Peyer's patch (tissue), 4 donors: ENCODE measurements at regions not wholly inside any gene's neighbourhood (a gene's known extent, or its start where the extent isn't known, plus 50 kb on each side); places are given as distances from the start of the nearest gene placed in this dataset.

Experiments used
- POLR2A ChIP-seq, 2 donors: fragments of 450-650 bp; IDR thresholded peaks; one replicate each; pipeline ENCODE4 v1.5.1; 2017; ENCODE audit warnings: antibody characterized with exemption in 2 of 2, mild to moderate bottlenecking in 2 of 2, moderate library complexity in 2 of 2
- TF ChIP-seq, protein P1 (sequence below), 6 experiments: fragments of 450-650 bp in 4 of 6; fragments of 200-600 bp in 2 of 6; sonication (generic) in 1 of 6; IDR thresholded peaks; one replicate each; pipeline ENCODE4 v1.5.1; 2017 to 2019; ENCODE audit warnings: antibody characterized with exemption in 6 of 6, mild to moderate bottlenecking in 3 of 6, moderate library complexity in 1 of 6

- TF ChIP-seq, protein P1, sequence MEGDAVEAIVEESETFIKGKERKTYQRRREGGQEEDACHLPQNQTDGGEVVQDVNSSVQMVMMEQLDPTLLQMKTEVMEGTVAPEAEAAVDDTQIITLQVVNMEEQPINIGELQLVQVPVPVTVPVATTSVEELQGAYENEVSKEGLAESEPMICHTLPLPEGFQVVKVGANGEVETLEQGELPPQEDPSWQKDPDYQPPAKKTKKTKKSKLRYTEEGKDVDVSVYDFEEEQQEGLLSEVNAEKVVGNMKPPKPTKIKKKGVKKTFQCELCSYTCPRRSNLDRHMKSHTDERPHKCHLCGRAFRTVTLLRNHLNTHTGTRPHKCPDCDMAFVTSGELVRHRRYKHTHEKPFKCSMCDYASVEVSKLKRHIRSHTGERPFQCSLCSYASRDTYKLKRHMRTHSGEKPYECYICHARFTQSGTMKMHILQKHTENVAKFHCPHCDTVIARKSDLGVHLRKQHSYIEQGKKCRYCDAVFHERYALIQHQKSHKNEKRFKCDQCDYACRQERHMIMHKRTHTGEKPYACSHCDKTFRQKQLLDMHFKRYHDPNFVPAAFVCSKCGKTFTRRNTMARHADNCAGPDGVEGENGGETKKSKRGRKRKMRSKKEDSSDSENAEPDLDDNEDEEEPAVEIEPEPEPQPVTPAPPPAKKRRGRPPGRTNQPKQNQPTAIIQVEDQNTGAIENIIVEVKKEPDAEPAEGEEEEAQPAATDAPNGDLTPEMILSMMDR (IDR thresholded peaks at IDR 0.05): no peak
- TF ChIP-seq POLR2A (IDR thresholded peaks at IDR 0.05): no peak
These were observed 72.8 kb upstream of the GRB10 start for GRCh38 chr7:50855526-50855925.
